Cardiac fibroblast (primary cell): ENCODE measurements at regions not wholly inside any gene's neighbourhood (a gene's known extent, or its start where the extent isn't known, plus 50 kb on each side); places are given as distances from the start of the nearest gene placed in this dataset.

Experiments used
- DNase-seq, 2 donors: peaks; one replicate each; pipeline versions ENCODE4 v3.0.0 to v3.0.0-alpha.2; 2010; ENCODE audit warnings: low read depth in 2 of 2
- H3K4me3 ChIP-seq, 2 donors: replicated peaks in 1 of 2; 1 replicate in 1 of 2; 2 replicates in 1 of 2; pipeline ENCODE4 v1.5.1; 2011; ENCODE audit warnings: low read depth in 2 of 2, low read length in 2 of 2, mild to moderate bottlenecking in 2 of 2, moderate library complexity in 1 of 2
- TF ChIP-seq, protein P1 (sequence below): IDR thresholded peaks from one replicate; pipeline ENCODE4 v1.5.1; 2011; ENCODE audit warnings: low read depth, mild to moderate bottlenecking, low read length, inconsistent platforms

DNA sequence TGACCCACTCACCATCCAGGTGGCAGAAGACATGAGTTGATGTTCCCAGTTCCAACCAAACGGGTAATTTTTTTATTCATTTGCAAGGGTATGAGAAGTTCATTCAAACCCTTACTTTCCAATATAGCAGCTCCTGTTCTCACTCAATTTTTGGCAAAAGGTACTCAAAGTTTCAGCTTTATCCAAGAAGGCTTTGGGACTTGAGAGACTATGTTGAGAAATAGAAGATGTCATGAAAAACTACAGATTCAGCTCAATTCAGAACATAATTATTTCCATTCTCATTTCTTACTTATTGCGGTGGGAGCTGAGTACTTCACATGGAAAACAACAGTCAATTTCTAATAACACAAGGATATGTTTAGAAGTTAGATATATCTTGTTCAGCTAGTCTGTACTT, 162.3 kb downstream of the FNDC1 start:
- DNase-seq: no peak
- TF ChIP-seq, protein P1, sequence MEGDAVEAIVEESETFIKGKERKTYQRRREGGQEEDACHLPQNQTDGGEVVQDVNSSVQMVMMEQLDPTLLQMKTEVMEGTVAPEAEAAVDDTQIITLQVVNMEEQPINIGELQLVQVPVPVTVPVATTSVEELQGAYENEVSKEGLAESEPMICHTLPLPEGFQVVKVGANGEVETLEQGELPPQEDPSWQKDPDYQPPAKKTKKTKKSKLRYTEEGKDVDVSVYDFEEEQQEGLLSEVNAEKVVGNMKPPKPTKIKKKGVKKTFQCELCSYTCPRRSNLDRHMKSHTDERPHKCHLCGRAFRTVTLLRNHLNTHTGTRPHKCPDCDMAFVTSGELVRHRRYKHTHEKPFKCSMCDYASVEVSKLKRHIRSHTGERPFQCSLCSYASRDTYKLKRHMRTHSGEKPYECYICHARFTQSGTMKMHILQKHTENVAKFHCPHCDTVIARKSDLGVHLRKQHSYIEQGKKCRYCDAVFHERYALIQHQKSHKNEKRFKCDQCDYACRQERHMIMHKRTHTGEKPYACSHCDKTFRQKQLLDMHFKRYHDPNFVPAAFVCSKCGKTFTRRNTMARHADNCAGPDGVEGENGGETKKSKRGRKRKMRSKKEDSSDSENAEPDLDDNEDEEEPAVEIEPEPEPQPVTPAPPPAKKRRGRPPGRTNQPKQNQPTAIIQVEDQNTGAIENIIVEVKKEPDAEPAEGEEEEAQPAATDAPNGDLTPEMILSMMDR: no peak
- no peak overlapping the region for H3K4me3 ChIP-seq

DNA sequence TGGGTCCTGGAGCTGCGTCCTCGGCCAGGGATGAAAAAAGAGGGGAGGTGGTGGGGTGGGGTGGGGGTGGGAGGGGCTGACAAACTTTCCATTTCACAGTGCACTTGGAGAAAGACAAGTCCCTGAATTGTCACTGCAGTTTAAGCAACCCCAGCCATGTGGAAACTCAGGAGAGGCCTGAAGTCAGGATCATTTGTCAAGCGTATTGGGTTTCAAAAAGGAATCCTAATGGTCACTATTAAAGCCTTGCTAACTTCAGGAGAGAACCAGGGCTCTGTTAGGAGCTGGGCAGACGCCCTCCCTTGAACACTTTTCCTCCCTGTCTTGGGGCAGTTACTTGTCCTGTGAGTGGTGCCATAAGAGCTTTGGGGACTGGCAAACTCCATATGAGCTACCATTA, 159.9 kb downstream of the FNDC1 start:
- DNase-seq: no peak
- TF ChIP-seq, protein P1: no peak
- no peak overlapping the region for H3K4me3 ChIP-seq

DNA sequence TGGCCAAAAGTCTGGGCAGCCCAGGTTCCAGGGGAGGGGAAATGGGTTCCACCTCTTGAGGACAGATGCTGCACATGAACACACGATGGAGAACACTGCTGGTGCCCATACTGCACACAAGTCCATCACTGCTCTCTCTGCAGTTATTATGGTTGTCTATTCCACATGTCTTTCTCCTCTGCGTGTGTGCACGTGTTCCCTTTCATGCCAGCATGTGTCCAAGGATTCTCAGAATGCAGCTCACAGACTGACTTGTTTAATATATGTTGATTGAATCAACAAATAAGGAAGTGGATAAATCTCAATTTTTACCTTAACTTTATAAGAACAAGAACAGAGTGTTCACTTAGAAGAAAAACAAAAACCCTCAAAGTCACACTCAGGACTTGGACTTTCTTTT, 158.9 kb downstream of the FNDC1 start:
- no peak for DNase-seq
- TF ChIP-seq, protein P1: no peak

DNA sequence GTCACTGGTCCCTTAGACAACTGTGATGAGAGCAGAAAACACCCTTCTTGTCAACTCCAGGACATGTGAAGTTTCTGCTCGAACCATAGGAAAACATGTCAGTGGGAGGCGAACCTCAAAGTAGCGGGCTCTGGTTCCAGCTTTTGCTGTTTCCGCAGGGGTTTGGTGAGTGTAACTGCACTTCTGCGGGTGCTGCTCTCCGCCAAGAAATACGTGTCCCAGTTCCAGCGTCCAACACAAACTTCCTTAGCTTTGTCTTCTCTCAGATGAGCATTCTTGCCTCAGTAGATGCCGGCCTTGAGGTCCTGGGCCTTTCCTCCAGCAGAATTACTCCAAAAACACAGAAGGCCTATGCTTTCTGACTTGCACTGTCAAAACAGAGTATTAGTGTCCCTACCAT, 156.3 kb downstream of the FNDC1 start:
- TF ChIP-seq, protein P1: no peak
- DNase-seq: no peak
- H3K4me3 ChIP-seq: no peak overlapping the region

More for the DNA sequence above, 158.9 kb downstream of the FNDC1 start:
- no peak overlapping the region for H3K4me3 ChIP-seq

DNA sequence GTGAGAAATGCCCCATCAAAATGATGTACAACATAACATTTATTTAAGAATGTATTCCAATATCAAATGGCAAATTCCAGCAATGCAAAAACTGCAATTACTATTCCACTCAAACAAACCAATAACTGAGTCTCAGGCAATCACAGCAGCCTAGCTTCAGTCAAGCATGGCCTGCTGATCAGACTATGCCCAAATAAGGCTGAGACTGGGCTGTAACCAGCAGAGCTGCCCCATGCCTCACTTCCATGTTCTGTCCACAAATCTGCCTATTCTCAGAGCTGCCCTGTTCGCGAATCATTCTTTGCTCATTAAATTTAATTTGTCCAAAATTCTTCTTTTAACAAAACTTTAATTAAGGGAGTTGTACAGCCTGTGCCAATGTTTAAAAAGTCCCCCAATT, 155.4 kb downstream of the FNDC1 start:
- DNase-seq: no peak
- no peak overlapping the region for H3K4me3 ChIP-seq
- TF ChIP-seq, protein P1: no peak
